Tibial nerve (tissue), 4 donors: ENCODE measurements at regions not wholly inside any gene's neighbourhood (a gene's known extent, or its start where the extent isn't known, plus 50 kb on each side); places are given as distances from the start of the nearest gene placed in this dataset.
A peak's percentile ranks its signal among the peaks of the same experiment; 100 is the strongest.

Experiments used
- DNase-seq, 2 donors: peaks; one replicate each; pipeline ENCODE4 v3.0.0-alpha.2; 2019; ENCODE audit warnings: low spot score in 2 of 2
- H3K27ac ChIP-seq, 4 donors: fragments of 200-600 bp; sonication (generic) in 3 of 4; one replicate each; pipeline ENCODE4 v1.5.1; 2017 to 2019; ENCODE audit warnings: mild to moderate bottlenecking in 1 of 4
- H3K27me3 ChIP-seq, 2 donors: fragments of 200-600 bp; sonication (generic) in 1 of 2; one replicate each; pipeline versions ENCODE4 v1.5.1 to v1.6.0; 2017 to 2019
- H3K36me3 ChIP-seq, 3 donors: fragments of 200-600 bp; sonication (generic); one replicate each; pipeline ENCODE4 v1.5.1; 2018 to 2019
- H3K4me1 ChIP-seq, 4 donors: fragments of 200-600 bp; sonication (generic) in 3 of 4; one replicate each; pipeline ENCODE4 v1.5.1; 2017 to 2019
- H3K4me3 ChIP-seq, 4 donors: fragments of 200-600 bp; sonication (generic) in 3 of 4; one replicate each; pipeline ENCODE4 v1.5.1; 2017 to 2019; ENCODE audit warnings: mild to moderate bottlenecking in 1 of 4, moderate library complexity in 1 of 4
- H3K9me3 ChIP-seq, 4 donors: fragments of 200-600 bp; sonication (generic) in 3 of 4; one replicate each; pipeline ENCODE4 v1.5.1; 2017 to 2019
- EP300 ChIP-seq, 2 donors: sonication (generic); formaldehyde crosslinking; IDR thresholded peaks; one replicate each; pipeline ENCODE4 v1.6.1; 2017; ENCODE audit warnings: antibody characterized with exemption in 2 of 2, mild to moderate bottlenecking in 1 of 2
- POLR2A ChIP-seq, 2 donors: fragments of 450-650 bp; IDR thresholded peaks; one replicate each; pipeline ENCODE4 v1.6.1; 2017; ENCODE audit warnings: antibody characterized with exemption in 2 of 2, mild to moderate bottlenecking in 2 of 2, moderate library complexity in 2 of 2
- WGBS, 2 donors: methylation state at CpG; one replicate each; pipeline ENCODE4 v1.1.5; 2018; 5-methylcytosine and 5-hydroxymethylcytosine counted together
- TF ChIP-seq, protein P1 (sequence below), 5 experiments: fragments of 200-600 bp in 3 of 5; fragments of 450-650 bp in 2 of 5; sonication (generic) in 3 of 5; IDR thresholded peaks; one replicate each; pipeline ENCODE4 v1.5.1; 2016 to 2019; ENCODE audit warnings: antibody characterized with exemption in 5 of 5, mild to moderate bottlenecking in 3 of 5, moderate library complexity in 2 of 5

GRCh38 chr6:12603673-12604049 is 112.9 kb upstream of the PHACTR1 start:
- no peak for DNase-seq
- Histone ChIP-seq H3K27me3 (no peaks in the 10 kb centered on the region), H3K27ac (no peak overlapping the region), H3K4me3 (no peak overlapping the region), H3K9me3 (no peaks in the 10 kb centered on the region), H3K36me3 (no peaks in the 10 kb centered on the region), H3K4me1 (peaks cover 0 to 25% (median 0%) of the 10 kb centered on the region in 4 donors)
- TF ChIP-seq POLR2A (IDR thresholded peaks at IDR 0.05) (no peak), EP300 (IDR thresholded peaks at IDR 0.05) (no peak)
- TF ChIP-seq, protein P1, sequence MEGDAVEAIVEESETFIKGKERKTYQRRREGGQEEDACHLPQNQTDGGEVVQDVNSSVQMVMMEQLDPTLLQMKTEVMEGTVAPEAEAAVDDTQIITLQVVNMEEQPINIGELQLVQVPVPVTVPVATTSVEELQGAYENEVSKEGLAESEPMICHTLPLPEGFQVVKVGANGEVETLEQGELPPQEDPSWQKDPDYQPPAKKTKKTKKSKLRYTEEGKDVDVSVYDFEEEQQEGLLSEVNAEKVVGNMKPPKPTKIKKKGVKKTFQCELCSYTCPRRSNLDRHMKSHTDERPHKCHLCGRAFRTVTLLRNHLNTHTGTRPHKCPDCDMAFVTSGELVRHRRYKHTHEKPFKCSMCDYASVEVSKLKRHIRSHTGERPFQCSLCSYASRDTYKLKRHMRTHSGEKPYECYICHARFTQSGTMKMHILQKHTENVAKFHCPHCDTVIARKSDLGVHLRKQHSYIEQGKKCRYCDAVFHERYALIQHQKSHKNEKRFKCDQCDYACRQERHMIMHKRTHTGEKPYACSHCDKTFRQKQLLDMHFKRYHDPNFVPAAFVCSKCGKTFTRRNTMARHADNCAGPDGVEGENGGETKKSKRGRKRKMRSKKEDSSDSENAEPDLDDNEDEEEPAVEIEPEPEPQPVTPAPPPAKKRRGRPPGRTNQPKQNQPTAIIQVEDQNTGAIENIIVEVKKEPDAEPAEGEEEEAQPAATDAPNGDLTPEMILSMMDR (IDR thresholded peaks at IDR 0.05): no peak
- WGBS, 2 donors: 69 to 78% methylated on average over 3 of the region's 3 CpGs

GRCh38 chr6:12605888-12606345 is 110.7 kb upstream of the PHACTR1 start:
- Histone ChIP-seq H3K27ac (no peak overlapping the region), H3K9me3 (no peaks in the 10 kb centered on the region), H3K4me3 (no peak overlapping the region), H3K4me1 (peaks cover 0 to 25% (median 0%) of the 10 kb centered on the region in 4 donors), H3K36me3 (no peaks in the 10 kb centered on the region), H3K27me3 (no peaks in the 10 kb centered on the region)
- DNase-seq: peak in 1 of 2 donors; percentile 73
- TF ChIP-seq POLR2A (IDR thresholded peaks at IDR 0.05): no peak
- TF ChIP-seq, protein P1 (IDR thresholded peaks at IDR 0.05): peak; percentile 49 to 68 (median 54)
- WGBS, 2 donors: 51 to 55% methylated on average over 7 of the region's 7 CpGs

DNA sequence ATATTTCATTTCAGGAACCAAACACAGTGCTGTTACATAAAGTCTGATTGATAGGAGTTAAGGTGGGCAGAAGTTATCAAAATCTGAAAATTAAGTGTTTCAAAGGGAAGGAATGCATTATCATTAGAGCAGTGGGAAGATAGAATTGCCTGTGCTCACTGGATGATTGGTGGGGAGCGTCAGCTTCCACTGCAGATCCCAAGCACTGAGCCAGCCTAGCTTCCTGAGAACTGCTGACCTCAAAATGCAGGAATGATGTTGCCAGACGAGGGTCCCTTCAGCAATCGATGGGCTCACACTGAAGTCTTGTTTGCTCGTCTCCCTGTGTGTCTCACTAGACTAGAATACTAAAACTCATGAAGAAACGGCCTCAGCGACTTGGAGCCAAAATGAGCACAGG is 110.0 kb upstream of the PHACTR1 start:
- TF ChIP-seq POLR2A (IDR thresholded peaks at IDR 0.05): no peak
- no peak for TF ChIP-seq EP300 (IDR thresholded peaks at IDR 0.05)
- TF ChIP-seq, protein P1 (IDR thresholded peaks at IDR 0.05): no peak
- 67% methylated on average over 6 of the region's 6 CpGs for WGBS, 2 donors
- DNase-seq: no peak
- Histone ChIP-seq H3K4me3 (no peak overlapping the region), H3K27me3 (no peaks in the 10 kb centered on the region), H3K36me3 (no peaks in the 10 kb centered on the region), H3K9me3 (no peaks in the 10 kb centered on the region), H3K27ac (no peak overlapping the region), H3K4me1 (peaks cover 0 to 25% (median 0%) of the 10 kb centered on the region in 4 donors)

- 44% methylated on average over 8 of the region's 8 CpGs for WGBS, 2 donors
- Histone ChIP-seq H3K27ac (peak overlapping the region in 1 of 4 donors; percentile 8), H3K4me3 (no peak overlapping the region), H3K36me3 (no peaks in the 10 kb centered on the region), H3K9me3 (no peaks in the 10 kb centered on the region), H3K27me3 (no peaks in the 10 kb centered on the region), H3K4me1 (peaks cover 0 to 15% (median 0%) of the 10 kb centered on the region in 4 donors)
- TF ChIP-seq EP300 (IDR thresholded peaks at IDR 0.05): peak in 1 of 2 donors; percentile 15
- TF ChIP-seq, protein P1 (IDR thresholded peaks at IDR 0.05): no peak
- DNase-seq: no peak
Observed at GRCh38 chr6:12608016-12608860, 108.3 kb upstream of the PHACTR1 start.

DNA sequence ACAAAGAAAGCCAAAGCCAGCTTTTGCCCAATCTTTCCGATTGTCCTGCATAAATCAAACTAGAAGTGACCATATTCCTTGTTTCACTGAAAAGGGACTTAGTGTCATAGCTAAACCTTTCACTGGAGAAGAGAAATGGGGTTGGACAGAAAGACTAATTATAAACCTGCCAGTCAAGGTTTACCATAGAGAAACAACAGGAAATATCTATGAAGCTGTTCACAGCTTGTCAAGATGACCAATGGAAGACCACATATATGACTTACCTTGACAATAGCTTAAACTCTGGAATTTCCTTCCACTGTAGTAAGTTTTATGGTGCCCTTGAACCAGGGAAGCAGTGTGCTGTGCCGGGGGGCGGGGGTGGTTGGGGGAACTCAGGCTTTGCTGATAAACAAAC is 107.7 kb upstream of the PHACTR1 start:
- Histone ChIP-seq H3K27me3 (no peaks in the 10 kb centered on the region), H3K4me1 (peaks cover 0 to 14% (median 0%) of the 10 kb centered on the region in 4 donors), H3K4me3 (no peak overlapping the region), H3K36me3 (no peaks in the 10 kb centered on the region), H3K27ac (no peak overlapping the region), H3K9me3 (no peaks in the 10 kb centered on the region)
- WGBS, 2 donors: 68 to 72% methylated on average over 3 of the region's 3 CpGs
- TF ChIP-seq, protein P1 (IDR thresholded peaks at IDR 0.05): no peak
- TF ChIP-seq POLR2A (IDR thresholded peaks at IDR 0.05) (no peak), EP300 (IDR thresholded peaks at IDR 0.05) (no peak)
- no peak for DNase-seq
